Astrocyte of the cerebellum (primary cell): ENCODE measurements at regions not wholly inside any gene's neighbourhood (a gene's known extent, or its start where the extent isn't known, plus 50 kb on each side); places are given as distances from the start of the nearest gene placed in this dataset.

ENCODE experiments used
- DNase-seq: peaks from one replicate; pipeline ENCODE4 v3.0.0-alpha.2; 2011; ENCODE audit warnings: low read depth
- H3K4me3 ChIP-seq: 2 replicates; pipeline ENCODE4 v1.5.1; 2011; ENCODE audit warnings: mild to moderate bottlenecking, low read depth, low read length, moderate library complexity
- CTCF ChIP-seq: IDR thresholded peaks from 2 replicates; pipeline ENCODE4 v1.5.1; 2012; ENCODE audit warnings: low read length, low read depth, moderate library complexity, mild to moderate bottlenecking; ENCODE audit errors: missing control alignments
- in situ Hi-C: cut with HindIII; loops from 2 replicates; pipeline ENCODE4 v1.10.0; 2017; ENCODE audit warnings: low sequenced_read_pairs

- in situ Hi-C loops, result no loop called here
- DNase-seq, result no peak
- no peak overlapping the region for H3K4me3 ChIP-seq
- TF ChIP-seq CTCF, result no peak
Measured at GRCh38 chr9:126261584-126262356, 64.9 kb upstream of the MVB12B start.

- in situ Hi-C loops, result no loop called here
- no peak overlapping the region for H3K4me3 ChIP-seq
- no peak for TF ChIP-seq CTCF
- DNase-seq, result no peak
Measured at GRCh38 chr9:126262738-126263137, 63.9 kb upstream of the MVB12B start.

GRCh38 chr9:126270556-126270955 is 56.1 kb upstream of the MVB12B start:
- no peak for TF ChIP-seq CTCF
- no peak overlapping the region for H3K4me3 ChIP-seq
- DNase-seq, result no peak
- in situ Hi-C loops, result no loop called here

GRCh38 chr9:126275386-126276001 is 51.1 kb upstream of the MVB12B start:
- TF ChIP-seq CTCF, result no peak
- no peak overlapping the region for H3K4me3 ChIP-seq
- in situ Hi-C loops, result no loop called here
- DNase-seq, result no peak

GRCh38 chr9:126276056-126276728 is 50.4 kb upstream of the MVB12B start:
- in situ Hi-C loops, result no loop called here
- DNase-seq, result no peak
- no peak overlapping the region for H3K4me3 ChIP-seq
- TF ChIP-seq CTCF, result no peak
